GM03348 (cell line): ENCODE measurements at regions not wholly inside any gene's neighbourhood (a gene's known extent, or its start where the extent isn't known, plus 50 kb on each side); places are given as distances from the start of the nearest gene placed in this dataset.
A peak's percentile ranks its signal among the peaks of the same experiment; 100 is the strongest.
"Not testable (repeated sequence)": the region's sequence is repeated elsewhere in the genome, so short reads cannot be mapped to it uniquely, and the experiment has no call there.

Source experiments
- DNase-seq: peaks from one replicate; pipeline ENCODE4 v3.0.0; 2012; ENCODE audit warnings: low spot score

DNA sequence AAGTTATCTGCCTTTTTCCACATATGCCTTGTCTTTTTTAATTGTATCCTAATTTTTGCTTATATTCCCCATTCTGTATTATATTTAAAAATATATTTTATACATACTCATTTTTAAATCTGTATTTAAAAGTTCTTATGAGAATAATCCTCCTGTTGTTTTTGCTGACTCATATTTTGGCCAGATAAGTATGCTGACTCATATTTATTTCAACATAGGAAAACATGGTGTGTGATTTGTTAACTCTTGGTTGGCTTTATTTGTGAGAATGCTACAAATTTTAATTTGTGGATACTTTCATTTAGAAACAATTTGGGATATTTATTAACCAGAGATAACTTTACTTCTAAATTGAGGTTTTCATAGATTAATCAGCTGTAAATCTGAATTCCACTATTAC lies 587.7 kb downstream of the CPS1 start:
- peak; percentile 9 for DNase-seq

DNA sequence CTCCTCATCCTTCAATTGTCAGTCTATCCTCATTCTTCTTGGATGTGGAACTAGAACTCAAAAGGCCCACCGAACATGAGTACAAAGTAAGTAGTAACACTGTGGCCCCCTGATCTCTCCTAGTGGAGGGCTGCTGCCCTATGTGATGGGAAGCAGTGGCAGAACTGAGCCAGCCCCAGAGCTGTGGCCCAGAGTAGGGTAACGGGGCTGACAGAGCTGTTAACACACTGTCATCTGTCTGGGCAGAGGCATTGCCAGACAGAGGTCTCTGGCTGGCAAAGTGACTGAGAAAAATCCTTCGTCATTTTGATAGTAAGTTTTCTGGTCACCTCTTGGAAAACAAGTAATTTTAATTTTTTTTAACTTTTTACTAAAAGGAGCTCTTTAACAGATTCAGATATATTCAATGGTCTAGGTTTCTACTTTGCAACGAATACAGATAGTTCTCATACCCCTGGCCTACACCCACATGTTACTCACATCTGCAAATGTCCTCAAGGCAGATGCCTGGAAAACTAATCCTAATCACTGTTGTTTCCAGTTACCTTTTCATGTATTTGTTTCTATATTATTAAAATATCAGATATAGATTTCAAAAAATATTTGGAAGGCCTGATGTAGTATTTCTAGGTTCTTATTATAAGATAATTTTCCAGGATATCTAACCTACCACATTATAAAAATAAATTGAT lies 588.7 kb downstream of the CPS1 start:
- DNase-seq: no peak

DNA sequence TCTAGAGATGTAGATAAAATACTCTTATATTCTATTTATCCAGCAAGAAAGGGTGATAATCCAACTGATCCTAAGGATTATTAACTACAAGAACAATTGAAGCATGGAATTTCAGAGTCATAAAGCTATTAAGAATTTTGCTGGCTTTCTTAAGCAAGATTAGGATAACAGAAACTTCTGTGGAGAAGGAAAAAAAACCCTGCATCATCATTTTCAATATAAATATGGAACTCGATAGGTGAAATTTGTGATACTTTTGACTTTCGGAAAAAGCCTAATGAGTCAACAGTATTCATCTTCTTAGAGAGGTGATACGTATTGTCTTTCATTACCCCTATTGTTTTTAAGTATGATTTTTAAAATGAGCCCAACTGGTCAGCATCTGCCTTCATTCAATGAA lies 593.3 kb downstream of the CPS1 start:
- DNase-seq: no peak

DNA sequence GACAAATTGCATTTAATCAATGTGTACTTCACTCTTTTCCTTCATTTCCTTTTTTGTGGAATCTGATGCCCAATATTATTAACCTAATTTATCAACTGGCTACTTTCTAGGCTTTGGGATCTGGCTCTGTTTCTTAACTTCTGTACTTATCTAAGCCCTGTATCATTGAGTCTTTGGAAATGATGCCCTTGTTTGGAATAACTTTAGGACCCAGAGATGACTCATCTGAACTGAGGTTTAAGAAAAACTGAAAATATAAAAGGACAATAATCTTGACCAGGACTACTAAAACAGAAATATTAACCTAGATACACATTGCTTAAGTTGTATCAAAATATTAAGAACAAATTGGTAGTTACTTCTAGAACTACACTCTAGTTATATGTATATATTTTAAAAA lies 600.8 kb downstream of the CPS1 start:
- no peak for DNase-seq

DNA sequence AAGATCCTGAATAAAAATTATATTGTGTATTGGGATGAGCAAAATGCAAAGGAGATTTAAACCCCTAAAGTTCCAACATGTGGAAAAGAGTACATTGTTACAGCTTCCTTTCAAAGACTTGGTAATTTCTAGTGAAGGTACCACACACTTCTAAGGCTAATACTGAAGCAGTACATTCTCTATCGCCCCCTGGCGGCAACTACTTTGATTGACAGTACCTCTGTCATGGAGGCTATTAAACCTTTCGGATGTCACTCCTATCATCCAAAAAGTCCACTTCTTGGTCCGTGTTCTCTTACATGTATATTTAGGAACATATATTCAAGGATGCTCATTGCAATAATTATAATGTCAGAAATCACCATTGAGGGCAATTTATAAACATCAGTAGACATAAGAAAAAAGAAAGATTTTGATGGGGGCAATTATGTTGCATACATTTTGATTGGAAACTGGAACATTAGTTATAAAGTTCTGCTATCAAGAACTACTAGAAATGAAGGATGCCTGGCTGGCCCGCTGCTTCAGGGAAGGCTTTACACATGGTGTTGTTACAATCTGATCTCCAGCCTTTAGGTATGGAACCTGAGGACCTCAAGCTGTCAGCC lies 601.6 kb downstream of the CPS1 start:
- peak; percentile 43 for DNase-seq

DNA sequence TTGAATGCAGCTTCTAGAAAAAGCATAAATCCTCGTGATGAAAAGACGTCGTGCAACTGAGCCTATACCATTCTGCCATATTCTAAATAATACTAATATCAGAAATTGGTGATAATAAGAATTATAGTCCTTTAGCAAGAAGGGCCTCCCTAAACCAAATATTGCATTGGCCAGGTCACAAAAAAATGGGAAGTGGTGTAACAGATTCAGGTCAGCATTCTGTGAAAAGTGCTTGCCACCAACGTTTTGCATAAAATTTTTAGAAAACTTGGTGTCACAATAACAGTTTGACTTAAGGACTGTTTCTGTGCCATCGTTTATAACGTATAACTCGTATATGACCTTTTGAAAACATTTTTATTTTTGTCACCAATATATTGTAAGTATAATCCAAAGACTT lies 603.6 kb downstream of the CPS1 start:
- DNase-seq: no peak

DNA sequence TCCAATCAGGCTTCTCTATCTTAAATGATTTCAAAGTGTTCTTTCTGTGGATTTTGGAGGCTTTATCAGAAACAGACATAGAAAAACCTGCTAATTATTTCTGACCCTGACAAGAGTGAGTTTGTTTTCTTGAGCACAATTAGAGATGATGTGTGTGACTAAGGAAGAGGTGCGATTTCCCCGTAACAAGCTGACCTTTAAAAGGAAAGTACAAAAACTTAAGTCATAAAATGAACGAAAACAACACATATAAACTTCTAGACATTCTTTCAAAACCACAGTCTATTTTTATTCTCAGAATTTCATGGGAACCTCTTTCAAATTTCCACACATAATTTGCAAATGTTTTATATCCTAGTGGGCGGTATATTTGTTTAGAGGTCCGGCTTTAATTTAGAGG lies 604.8 kb downstream of the CPS1 start:
- DNase-seq: no peak

DNA sequence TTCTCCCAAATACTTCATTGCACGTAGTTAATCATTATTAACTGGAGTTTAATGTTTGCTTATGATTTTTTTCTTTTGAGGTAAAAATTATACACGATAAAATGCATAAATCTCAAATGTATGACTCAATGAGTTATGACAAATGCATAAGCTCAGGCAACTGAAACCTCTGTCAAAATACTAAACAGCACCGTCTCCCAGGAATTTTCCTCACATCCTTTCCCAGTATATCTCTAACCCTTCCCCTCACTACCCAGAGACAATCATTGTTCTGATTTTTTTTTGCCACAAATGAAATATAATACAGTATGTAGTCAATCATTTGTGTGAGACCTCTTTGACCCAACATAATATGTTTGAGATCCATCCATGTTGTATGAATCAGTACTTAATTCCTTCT lies 606.5 kb downstream of the CPS1 start:
- no peak for DNase-seq

DNA sequence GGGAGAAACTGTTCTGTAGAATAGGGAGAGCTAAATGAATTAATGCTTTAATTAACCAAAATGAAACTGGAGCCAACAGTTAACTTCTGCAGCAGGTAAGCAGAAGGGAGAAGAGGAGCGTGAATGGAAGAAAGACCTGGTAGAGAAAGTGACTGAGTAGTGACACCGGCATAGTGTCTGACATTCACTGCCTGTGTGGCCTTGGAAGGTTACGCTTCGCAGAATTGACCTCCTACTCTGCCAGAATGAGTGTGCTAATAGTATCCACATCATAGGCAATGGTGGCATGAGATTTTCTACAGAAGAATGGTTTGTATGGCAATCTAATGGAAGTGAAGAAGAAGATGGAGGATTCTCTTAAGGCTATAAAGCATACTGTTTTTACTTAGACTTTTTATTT lies 614.4 kb downstream of the CPS1 start:
- DNase-seq: no peak

DNA sequence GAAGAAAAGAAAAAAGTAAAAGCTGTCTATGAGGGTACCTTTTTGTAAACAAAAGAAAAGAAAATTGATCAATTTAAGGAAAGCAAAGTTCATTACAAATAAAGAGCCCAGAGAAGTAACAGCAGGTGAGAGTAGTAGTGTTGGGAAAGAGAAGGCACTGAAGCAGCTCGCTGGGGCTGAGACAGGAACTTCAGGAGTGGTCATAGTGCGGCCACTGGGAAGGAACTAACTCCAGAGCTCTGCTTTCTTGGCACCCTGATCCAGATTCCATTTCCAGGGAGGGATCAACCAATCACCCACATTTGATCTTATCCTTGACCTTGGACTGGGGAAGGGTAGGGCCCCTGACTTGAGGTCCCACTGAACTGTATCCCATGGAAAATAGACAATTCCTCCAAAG lies 617.6 kb downstream of the CPS1 start:
- no peak for DNase-seq

DNA sequence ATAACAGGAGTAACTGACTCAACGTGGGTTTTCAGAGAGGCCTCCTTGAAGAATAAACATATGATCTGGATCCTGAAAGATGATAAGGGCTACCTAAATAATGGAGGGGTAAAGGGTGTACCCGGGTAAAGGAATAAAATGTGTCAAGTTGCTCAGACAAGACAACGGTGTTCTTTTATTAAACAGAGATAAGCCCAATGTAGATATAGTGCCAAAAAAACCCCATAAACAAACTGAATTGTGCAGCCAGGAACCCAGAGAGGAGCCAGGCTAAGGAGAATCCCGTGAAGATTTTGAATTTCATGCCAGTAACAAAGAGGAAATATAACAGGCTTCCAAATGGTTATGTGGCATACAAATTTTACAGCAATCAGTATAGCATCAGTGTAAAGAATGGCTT lies 618.2 kb downstream of the CPS1 start:
- DNase-seq: no peak

DNA sequence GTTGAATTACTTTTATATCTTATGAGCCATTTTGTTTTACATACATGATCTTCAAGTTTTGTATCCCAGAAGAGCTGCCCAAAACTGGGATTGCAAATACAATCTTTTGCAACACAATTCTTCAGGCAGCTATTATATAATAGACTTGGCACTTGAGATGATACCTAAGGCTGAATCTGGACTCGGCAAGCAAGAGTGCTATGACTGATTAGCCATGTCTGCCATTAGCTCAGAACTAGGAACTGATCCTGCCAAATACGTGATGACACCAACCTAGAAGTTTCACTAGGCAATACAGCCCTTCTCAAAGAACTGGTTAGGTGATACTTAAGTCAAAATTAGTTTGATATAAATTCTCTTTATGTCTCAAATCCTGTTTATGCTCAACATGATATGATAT lies 619.6 kb downstream of the CPS1 start:
- DNase-seq: no peak

DNA sequence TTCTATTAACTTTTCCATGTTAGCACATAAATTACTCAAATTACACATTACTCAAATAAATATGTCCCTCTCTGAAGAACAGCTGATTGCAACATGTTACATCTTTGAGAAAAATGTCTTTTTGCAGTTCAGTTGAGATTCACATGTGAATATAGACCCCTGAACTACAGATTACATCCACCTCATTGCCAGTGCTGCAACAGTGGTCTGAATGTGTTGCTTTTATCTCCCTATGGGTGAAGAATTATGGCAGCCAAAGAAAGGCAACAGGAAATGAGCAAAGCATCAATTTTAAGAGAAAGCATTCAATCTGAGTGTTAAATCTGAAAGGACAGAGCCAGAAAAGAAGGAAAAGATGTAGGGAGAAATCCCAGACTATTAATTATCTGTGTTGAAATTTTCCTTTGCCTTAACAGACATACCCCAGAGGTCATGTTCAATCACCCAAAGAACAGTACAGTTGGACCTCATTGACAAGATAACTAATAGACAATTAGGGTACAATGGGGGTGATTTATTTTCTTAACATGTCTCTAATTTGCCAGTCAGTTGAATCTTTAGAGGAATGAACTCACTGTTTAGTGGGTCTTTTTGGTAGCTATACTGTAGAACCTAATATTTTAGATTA lies 620.2 kb downstream of the CPS1 start:
- DNase-seq: no peak

DNA sequence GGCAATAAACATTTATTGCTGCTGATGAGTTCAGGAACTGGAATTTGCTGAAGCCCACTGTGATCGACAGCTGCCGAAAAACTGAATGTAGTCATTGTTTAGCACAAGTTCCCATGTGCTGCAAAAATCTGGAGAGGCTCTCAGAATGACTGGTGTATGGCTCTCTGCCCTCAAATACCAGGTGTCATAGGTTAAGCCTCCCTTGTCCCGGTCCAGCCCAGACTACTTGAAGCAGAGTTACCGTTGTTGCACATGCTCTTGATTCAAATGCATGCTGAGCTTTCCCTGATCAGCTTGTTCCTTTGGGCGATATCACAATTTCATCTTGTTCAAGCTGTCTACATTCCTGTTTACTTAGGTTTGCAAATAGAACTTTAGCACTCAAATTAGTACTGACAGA lies 625.2 kb downstream of the CPS1 start:
- DNase-seq: no peak

DNA sequence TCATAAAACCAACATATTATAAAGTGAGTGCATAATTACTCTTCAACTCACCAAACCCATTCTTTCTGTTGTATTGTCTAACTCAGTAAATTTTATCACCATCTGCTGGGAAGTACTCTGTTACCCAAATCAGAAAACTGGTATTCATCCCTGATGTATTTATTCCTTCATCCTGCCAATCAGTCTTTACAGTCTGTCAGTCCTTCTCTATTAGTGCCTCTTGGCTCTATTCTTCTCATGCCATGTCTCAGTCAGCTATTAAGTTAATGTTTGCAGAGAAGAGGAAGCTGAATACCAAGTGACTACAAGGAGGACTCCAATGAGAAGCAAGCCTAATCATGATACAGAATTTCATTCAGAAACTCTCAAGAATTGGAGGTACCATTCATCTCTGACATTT lies 631.2 kb downstream of the CPS1 start:
- no peak for DNase-seq

DNA sequence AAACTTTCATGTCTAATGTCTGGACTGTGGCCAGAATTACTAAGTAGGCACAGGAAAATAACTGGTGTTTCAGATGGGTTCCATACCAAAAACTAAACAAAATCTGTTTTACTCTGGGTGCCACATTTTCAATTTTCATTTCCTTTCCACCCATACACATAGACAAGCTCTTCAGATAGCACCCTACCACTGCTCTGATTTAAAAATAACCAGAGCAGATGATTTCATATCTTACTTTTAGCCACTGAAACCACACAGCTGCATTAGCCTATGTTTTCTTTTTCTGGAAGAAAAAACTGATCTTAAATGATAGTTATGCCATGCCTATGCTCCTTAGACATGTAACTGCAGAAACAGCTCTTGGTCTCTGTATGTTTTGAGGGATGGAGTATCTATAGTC lies 647.6 kb downstream of the CPS1 start:
- DNase-seq: no peak

DNA sequence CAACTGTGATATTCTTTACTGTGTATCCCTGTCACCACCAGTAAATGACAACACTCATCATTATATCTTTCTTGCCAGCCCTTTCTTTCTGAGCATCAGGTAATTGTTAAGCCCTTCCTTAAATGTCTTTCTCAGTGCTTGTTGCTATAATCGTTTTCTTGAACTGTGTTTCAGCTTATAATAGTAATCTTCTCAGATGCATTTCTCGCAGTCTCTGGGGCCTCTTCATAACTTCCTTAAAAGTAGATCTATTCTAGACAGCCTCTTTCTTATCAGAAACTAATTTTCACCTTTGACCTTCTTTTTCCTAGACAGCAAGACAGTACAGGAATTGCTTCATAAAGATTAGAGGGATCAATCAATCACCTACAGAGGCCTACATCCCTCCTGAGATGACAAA lies 648.1 kb downstream of the CPS1 start:
- no peak for DNase-seq

DNA sequence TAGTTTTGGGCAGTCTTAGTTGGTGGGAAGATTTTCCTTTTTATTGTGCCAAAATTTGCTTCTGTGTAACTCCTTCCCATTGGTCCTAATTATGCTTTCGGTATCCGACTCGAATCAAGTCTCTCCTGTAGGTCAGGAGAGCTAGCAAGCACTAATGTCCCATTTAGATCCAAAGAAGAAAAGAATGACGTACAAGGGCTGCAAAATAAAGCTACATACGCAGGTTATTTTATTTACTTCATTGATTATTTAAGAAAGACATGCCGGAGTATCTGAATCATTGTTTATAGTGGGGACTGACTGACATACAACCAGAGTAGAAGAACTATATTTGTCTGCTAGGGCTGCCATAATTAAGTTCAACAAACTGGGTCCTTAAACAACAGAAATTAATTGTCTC lies 648.5 kb downstream of the CPS1 start:
- no peak for DNase-seq

DNA sequence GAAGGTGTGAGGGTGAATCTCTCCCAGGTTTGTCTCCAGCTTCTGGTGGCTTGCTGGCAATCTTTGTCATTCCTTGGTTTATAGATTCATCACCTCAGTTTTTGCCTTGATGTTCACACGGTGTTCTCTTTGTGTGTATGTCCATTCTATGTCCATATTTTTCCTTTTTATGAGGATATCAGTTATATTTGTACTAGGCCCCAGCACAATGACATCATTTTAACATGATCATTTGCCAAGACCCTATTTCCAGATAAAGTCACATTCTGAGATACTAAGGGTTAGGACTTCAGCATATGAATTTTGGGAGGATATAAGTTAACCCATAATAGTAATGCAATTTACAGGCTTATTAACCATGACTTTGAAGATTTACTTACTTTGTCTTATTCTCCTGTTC lies 649.0 kb downstream of the CPS1 start:
- no peak for DNase-seq

DNA sequence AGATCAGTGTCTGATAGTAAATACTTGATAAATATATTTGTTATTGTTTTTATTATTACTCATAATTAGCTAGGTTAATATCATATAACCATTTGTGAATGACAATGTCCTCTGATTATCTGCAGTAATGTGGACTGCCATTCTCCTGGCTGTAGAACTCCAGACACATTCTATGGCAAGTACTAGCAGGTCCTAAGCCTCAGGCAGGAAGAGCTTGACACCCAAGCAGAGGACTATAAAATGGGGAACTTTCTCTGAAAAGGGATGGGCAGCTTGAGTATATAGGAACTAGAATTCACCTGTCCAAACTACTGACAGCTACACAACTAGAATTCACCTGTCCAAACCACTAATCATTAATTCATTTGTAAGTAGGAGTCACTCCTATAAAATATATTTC lies 649.4 kb downstream of the CPS1 start:
- DNase-seq: no peak

DNA sequence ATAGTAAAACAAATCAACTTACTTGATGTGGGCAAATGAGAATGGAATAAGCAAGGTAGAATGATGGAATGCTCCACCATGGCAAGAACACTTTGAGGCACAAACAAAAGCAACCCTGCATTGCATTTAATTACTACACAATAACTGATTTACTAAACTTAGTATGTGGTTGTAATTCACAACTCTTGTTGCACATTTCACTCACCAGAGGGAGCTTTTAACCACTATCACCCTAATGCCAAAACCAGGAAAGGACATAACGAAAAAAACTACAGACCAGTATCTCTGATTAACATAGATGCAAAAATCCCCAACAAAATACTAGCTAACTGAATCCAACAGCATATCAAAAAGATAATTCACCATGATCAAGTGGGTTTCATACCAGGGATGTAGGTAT lies 659.8 kb downstream of the CPS1 start:
- no peak for DNase-seq

DNA sequence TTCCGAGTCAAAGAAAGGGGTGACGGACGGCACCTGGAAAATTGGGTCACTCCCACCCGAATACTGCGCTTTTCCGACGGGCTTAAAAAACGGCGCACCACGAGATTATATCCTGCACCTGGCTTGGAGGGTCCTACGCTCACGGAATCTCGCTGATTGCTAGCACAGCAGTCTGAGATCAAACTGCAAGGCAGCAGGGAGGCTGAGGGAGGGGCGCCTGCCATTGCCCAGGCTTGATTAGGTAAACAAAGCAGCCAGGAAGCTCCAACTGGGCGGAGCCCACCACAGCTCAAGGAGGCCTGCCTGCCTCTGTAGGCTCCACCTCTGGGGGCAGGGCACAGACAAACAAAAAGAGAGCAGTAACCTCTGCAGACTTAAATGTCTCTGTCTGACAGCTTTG lies 663.1 kb downstream of the CPS1 start:
- DNase-seq: not testable (repeated sequence)

DNA sequence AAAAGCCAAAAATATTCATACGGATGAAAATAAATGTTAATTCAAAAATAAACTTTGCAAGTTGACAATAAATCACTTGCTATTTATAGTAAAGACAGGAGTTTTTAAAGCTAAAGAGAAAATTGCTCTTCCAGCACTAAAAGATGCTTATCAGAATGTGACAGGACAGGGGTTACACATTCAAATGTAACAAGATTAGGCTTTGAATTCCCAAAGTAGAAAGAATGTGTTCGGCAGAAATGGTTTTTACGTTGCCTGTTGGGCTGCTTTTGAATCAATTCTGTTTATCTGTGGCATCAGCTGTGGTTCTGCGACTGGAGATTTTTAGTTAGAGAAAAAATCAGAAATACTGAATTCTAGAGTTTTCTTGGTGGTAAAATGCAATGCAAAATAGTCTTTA lies 669.4 kb downstream of the CPS1 start:
- no peak for DNase-seq

DNA sequence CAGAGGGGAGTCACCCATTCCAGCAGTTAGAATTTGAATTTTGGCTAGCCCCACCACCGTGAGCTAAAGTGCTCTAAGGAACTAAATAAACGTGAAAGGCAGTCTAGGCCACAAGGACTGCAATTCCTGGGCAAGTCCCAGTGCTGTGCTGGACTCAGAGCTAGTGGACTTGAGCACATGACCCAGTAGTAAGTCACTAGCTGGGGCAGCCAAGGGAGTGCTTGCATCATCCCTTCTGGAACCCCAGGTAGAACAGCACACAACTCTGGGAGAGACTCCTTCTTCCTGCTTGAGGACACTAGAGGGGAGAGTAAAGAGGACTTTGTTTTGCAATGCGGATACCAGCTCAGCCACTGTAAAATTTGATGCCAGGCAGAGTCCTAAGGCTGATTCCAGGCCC lies 672.2 kb downstream of the CPS1 start:
- DNase-seq: no peak
